GM19438 (cell line): ENCODE measurements at regions not wholly inside any gene's neighbourhood (a gene's known extent, or its start where the extent isn't known, plus 50 kb on each side); places are given as distances from the start of the nearest gene placed in this dataset.

Source experiments
- ATAC-seq: cut with Tn5 transposase; IDR thresholded peaks from one replicate; pipeline ENCODE4 v1.9.1; 2021; ENCODE audit warnings: low read depth; ENCODE audit not compliant: unreplicated experiment

GRCh38 chr17:55635253-55635914 lies 87.3 kb downstream of the TMEM100 start:
- no peak for ATAC-seq

GRCh38 chr17:55634702-55635101 lies 88.0 kb downstream of the TMEM100 start:
- no peak for ATAC-seq

- no peak for ATAC-seq
These were observed 89.8 kb downstream of the TMEM100 start for GRCh38 chr17:55632893-55633292.

- no peak for ATAC-seq
These were observed 90.4 kb downstream of the TMEM100 start for GRCh38 chr17:55632236-55632635.

GRCh38 chr17:55629995-55630394 lies 92.7 kb downstream of the TMEM100 start:
- ATAC-seq: no peak

- ATAC-seq: peak; percentile 65
These were observed 97.1 kb downstream of the TMEM100 start for GRCh38 chr17:55625521-55625920.

- ATAC-seq: peak; percentile 72
These were observed 97.8 kb downstream of the TMEM100 start for GRCh38 chr17:55624772-55625433.

- ATAC-seq: no peak
These were observed 100.1 kb downstream of the TMEM100 start for GRCh38 chr17:55622547-55622946.

GRCh38 chr17:55620945-55621344 lies 101.7 kb downstream of the TMEM100 start:
- ATAC-seq: no peak

- ATAC-seq: no peak
These were observed 102.6 kb downstream of the TMEM100 start for GRCh38 chr17:55620023-55620422.

- no peak for ATAC-seq
These were observed 105.2 kb downstream of the TMEM100 start for GRCh38 chr17:55617441-55617840.

- no peak for ATAC-seq
These were observed 102.8 kb upstream of the SMIM36 start for GRCh38 chr17:55614061-55614460.

GRCh38 chr17:55612691-55613141 lies 101.5 kb upstream of the SMIM36 start:
- ATAC-seq: no peak

- ATAC-seq: no peak
These were observed 96.6 kb upstream of the SMIM36 start for GRCh38 chr17:55607731-55608341.

GRCh38 chr17:55606488-55606815 lies 95.2 kb upstream of the SMIM36 start:
- no peak for ATAC-seq

GRCh38 chr17:55605705-55606487 lies 94.6 kb upstream of the SMIM36 start:
- ATAC-seq: no peak

GRCh38 chr17:55601874-55602364 lies 90.7 kb upstream of the SMIM36 start:
- ATAC-seq: no peak

GRCh38 chr17:55598495-55598894 lies 87.2 kb upstream of the SMIM36 start:
- no peak for ATAC-seq

- ATAC-seq: no peak
These were observed 77.4 kb upstream of the SMIM36 start for GRCh38 chr17:55588446-55589242.

GRCh38 chr17:55587608-55588139 lies 76.4 kb upstream of the SMIM36 start:
- ATAC-seq: no peak
